Activated CD4-positive, alpha-beta T cell treated with anti-CD3 and anti-CD28 coated beads, Interleukin-2, Interleukin-6, amounts not matched to agents 100 ng/mL and 50 ng/mL, durations not matched to agents 16 hours and 8 hours (primary cell): ENCODE measurements at regions not wholly inside any gene's neighbourhood (a gene's known extent, or its start where the extent isn't known, plus 50 kb on each side); places are given as distances from the start of the nearest gene placed in this dataset.
"Not testable (repeated sequence)": the region's sequence is repeated elsewhere in the genome, so short reads cannot be mapped to it uniquely, and the experiment has no call there.

ENCODE experiments used
- DNase-seq: peaks from one replicate; pipeline ENCODE4 v3.0.0-alpha.2; 2020

GRCh38 chr12:131561891-131562684 is 148.8 kb upstream of the SFSWAP start:
- no peak for DNase-seq

GRCh38 chr12:131564138-131564727 is 146.7 kb upstream of the SFSWAP start:
- DNase-seq: not testable (repeated sequence)

- no peak for DNase-seq
Measured at GRCh38 chr12:131564845-131565244, 146.0 kb upstream of the SFSWAP start.

- DNase-seq: no peak
Measured at GRCh38 chr12:131565267-131566015, 145.4 kb upstream of the SFSWAP start.

- no peak for DNase-seq
Measured at GRCh38 chr12:131568336-131568735, 142.6 kb upstream of the SFSWAP start.

GRCh38 chr12:131570596-131570995 is 140.3 kb upstream of the SFSWAP start:
- DNase-seq: no peak

GRCh38 chr12:131571827-131572226 is 139.1 kb upstream of the SFSWAP start:
- no peak for DNase-seq

GRCh38 chr12:131572626-131573025 is 138.3 kb upstream of the SFSWAP start:
- no peak for DNase-seq

- DNase-seq: no peak
Measured at GRCh38 chr12:131573631-131574394, 137.1 kb upstream of the SFSWAP start.

- DNase-seq: no peak
Measured at GRCh38 chr12:131574395-131574771, 136.5 kb upstream of the SFSWAP start.

GRCh38 chr12:131575371-131575770 is 135.5 kb upstream of the SFSWAP start:
- DNase-seq: no peak

GRCh38 chr12:131576734-131577133 is 134.2 kb upstream of the SFSWAP start:
- not testable (repeated sequence) for DNase-seq

- no peak for DNase-seq
Measured at GRCh38 chr12:131577766-131578165, 133.1 kb upstream of the SFSWAP start.

GRCh38 chr12:131578828-131579470 is 131.9 kb upstream of the SFSWAP start:
- no peak for DNase-seq

GRCh38 chr12:131583090-131583712 is 127.7 kb upstream of the SFSWAP start:
- DNase-seq: no peak

- no peak for DNase-seq
Measured at GRCh38 chr12:131586269-131586668, 124.6 kb upstream of the SFSWAP start.

GRCh38 chr12:131586761-131587160 is 124.1 kb upstream of the SFSWAP start:
- DNase-seq: no peak

- DNase-seq: no peak
Measured at GRCh38 chr12:131587565-131587964, 123.3 kb upstream of the SFSWAP start.

- DNase-seq: no peak
Measured at GRCh38 chr12:131589221-131589897, 121.5 kb upstream of the SFSWAP start.

- no peak for DNase-seq
Measured at GRCh38 chr12:131589966-131590365, 120.9 kb upstream of the SFSWAP start.

GRCh38 chr12:131591136-131591535 is 119.8 kb upstream of the SFSWAP start:
- DNase-seq: no peak
